DOHH2 (cell line): ENCODE measurements at regions not wholly inside any gene's neighbourhood (a gene's known extent, or its start where the extent isn't known, plus 50 kb on each side); places are given as distances from the start of the nearest gene placed in this dataset.

Source experiments
- CTCF ChIP-seq: fragments of 200-600 bp; sonication (generic); IDR thresholded peaks from one replicate; pipeline ENCODE4 v1.5.1; 2014; ENCODE audit warnings: antibody characterized with exemption, mild to moderate bottlenecking, low read depth, low read length; ENCODE audit not compliant: poor library complexity, severe bottlenecking
- EZH2phosphoT487 ChIP-seq: fragments of 200-600 bp; sonication (generic); IDR thresholded peaks from 2 replicates; pipeline ENCODE4 v1.6.1; 2017; ENCODE audit warnings: borderline replicate concordance, mild to moderate bottlenecking, antibody characterized with exemption, low read length, moderate library complexity, mixed read lengths

DNA sequence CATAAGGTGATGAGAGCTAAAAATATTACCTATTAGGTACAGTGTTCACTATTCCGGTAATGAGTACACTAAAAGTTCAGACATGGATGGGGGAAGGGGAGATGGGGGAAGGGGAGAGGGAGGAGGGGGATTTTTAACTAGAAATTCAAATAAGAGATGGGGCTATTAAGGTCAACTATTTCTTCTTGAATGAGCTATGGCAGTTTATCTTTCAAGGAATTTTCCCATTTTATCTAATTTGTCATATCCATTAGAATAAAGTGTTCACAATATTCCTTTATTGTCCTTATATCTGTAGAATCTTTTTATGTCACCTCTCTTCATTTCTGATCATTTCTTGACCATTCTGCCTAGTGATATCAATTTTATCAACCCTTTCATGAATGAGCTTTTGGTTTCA lies 362.4 kb downstream of the SUCLA2 start:
- TF ChIP-seq CTCF (no peak), EZH2phosphoT487 (no peak)
